Esophagus (tissue), 2 donors: ENCODE measurements at regions not wholly inside any gene's neighbourhood (a gene's known extent, or its start where the extent isn't known, plus 50 kb on each side); places are given as distances from the start of the nearest gene placed in this dataset.

Source experiments
- H3K27ac ChIP-seq, 2 donors: one replicate each; pipeline ENCODE4 v1.5.1; 2013; ENCODE audit warnings: low read depth in 2 of 2, mild to moderate bottlenecking in 2 of 2, inconsistent platforms in 1 of 2, low read length in 1 of 2, moderate library complexity in 1 of 2
- H3K27me3 ChIP-seq, 2 donors: one replicate each; pipeline ENCODE4 v1.6.1; 2013; ENCODE audit warnings: low read length in 2 of 2, control low read depth in 1 of 2, mild to moderate bottlenecking in 1 of 2; ENCODE audit not compliant: insufficient read depth in 2 of 2, control insufficient read depth in 1 of 2
- H3K36me3 ChIP-seq, 2 donors: one replicate each; pipeline ENCODE4 v1.6.1; 2013; ENCODE audit warnings: low read length in 1 of 2; ENCODE audit not compliant: control insufficient read depth in 2 of 2, insufficient read depth in 2 of 2
- H3K4me1 ChIP-seq, 2 donors: one replicate each; pipeline ENCODE4 v1.6.1; 2013; ENCODE audit warnings: low read length in 1 of 2; ENCODE audit not compliant: control insufficient read depth in 2 of 2, insufficient read depth in 2 of 2
- H3K4me3 ChIP-seq, 2 donors: one replicate each; pipeline ENCODE4 v1.5.1; 2013; ENCODE audit warnings: low read length in 2 of 2, mild to moderate bottlenecking in 2 of 2, low read depth in 1 of 2, moderate library complexity in 1 of 2
- H3K9me3 ChIP-seq, 2 donors: one replicate each; pipeline ENCODE4 v1.6.1; 2013; ENCODE audit warnings: mild to moderate bottlenecking in 2 of 2, low read depth in 1 of 2, low read length in 1 of 2, moderate library complexity in 1 of 2; ENCODE audit not compliant: control insufficient read depth in 2 of 2, insufficient read depth in 1 of 2
- WGBS, 2 donors: extraction: QIAGEN DNeasy Blood & Tissue Kit; methylation state at CpG; one replicate each; pipeline ENCODE4 v1.1.7; 2013; 5-methylcytosine and 5-hydroxymethylcytosine counted together
- donor health status: healthy with polysubstance abuse.
- donor health status: Bipolar disorder and iron deficiency.

DNA sequence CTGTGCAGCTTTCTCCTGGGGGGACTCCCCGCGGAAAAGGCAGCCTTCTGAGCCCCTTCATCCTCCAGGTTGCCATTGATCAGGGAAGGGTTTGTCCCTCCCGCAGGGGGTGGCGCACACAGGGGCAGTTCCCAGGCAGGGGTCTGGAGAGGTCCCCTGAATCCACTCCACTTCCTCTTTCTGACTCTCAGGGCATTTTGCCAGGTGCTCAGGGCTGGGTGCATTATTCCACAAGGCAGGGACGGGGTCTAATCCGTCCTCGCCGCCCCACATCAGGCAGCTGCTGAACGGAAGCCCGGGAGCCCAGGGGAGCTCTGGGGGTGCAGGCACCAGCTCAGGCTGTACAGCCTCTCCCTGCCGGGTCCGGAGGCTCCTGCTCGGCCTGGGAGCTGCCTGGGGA, 180.9 kb downstream of the TTLL2 start:
- Histone ChIP-seq H3K4me3 (no peak overlapping the region), H3K9me3 (no peaks in the 10 kb centered on the region), H3K4me1 (peaks cover 3 to 10% of the 10 kb centered on the region in 2 donors), H3K27me3 (no peaks in the 10 kb centered on the region), H3K36me3 (no peaks in the 10 kb centered on the region), H3K27ac (no peak overlapping the region)
- 74 to 79% methylated on average over 13 of the region's 13 CpGs for WGBS, 2 donors

- WGBS, 2 donors = 76 to 87% methylated on average over 25 of the region's 25 CpGs
- H3K4me3 ChIP-seq = no peak overlapping the region
- H3K36me3 ChIP-seq = no peaks in the 10 kb centered on the region
- no peaks in the 10 kb centered on the region for H3K9me3 ChIP-seq
- H3K27ac ChIP-seq = no peak overlapping the region
- H3K27me3 ChIP-seq = no peaks in the 10 kb centered on the region
- peaks cover 0 to 6% of the 10 kb centered on the region in 2 donors for H3K4me1 ChIP-seq
Measured at GRCh38 chr6:167506443-167507301, 181.8 kb downstream of the TTLL2 start.

- Histone ChIP-seq H3K4me3 (no peak overlapping the region), H3K4me1 (peaks cover 0 to 4% of the 10 kb centered on the region in 2 donors), H3K9me3 (no peaks in the 10 kb centered on the region), H3K27me3 (no peaks in the 10 kb centered on the region), H3K36me3 (no peaks in the 10 kb centered on the region), H3K27ac (no peak overlapping the region)
- WGBS, 2 donors = 82 to 87% methylated on average over 15 of the region's 15 CpGs
Measured at GRCh38 chr6:167507376-167507945, 182.6 kb downstream of the TTLL2 start.

GRCh38 chr6:167508919-167509852, 184.3 kb downstream of the TTLL2 start:
- Histone ChIP-seq H3K4me1 (peaks cover 0 to 4% of the 10 kb centered on the region in 2 donors), H3K27me3 (no peaks in the 10 kb centered on the region), H3K27ac (no peak overlapping the region), H3K9me3 (no peaks in the 10 kb centered on the region), H3K4me3 (no peak overlapping the region), H3K36me3 (no peaks in the 10 kb centered on the region)
- 83 to 84% methylated on average over 29 of the region's 29 CpGs for WGBS, 2 donors

DNA sequence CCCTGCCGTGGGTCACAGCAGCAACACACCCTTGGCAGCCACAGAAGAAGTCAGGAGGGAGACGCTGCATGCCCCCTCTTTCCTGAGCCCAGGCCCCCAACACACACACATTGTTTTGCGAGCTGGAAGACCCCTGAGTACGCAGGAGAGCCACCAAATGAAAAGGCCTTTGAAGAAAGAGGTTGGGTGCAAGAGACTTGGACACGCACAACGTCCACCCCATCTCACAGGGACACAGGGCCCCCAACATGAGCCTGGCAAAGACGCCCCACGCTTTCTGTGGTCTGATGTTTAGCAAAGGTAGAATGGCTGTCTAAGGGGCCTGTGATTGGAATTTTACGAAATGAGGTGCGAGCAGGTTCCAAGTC, 185.0 kb downstream of the TTLL2 start:
- 84 to 90% methylated on average over 10 of the region's 10 CpGs for WGBS, 2 donors
- Histone ChIP-seq H3K4me3 (no peak overlapping the region), H3K36me3 (no peaks in the 10 kb centered on the region), H3K4me1 (peaks cover 0 to 4% of the 10 kb centered on the region in 2 donors), H3K9me3 (no peaks in the 10 kb centered on the region), H3K27ac (no peak overlapping the region), H3K27me3 (no peaks in the 10 kb centered on the region)

GRCh38 chr6:167510648-167511047, 185.8 kb downstream of the TTLL2 start:
- H3K9me3 ChIP-seq = no peaks in the 10 kb centered on the region
- H3K27me3 ChIP-seq = no peaks in the 10 kb centered on the region
- no peak overlapping the region for H3K4me3 ChIP-seq
- H3K36me3 ChIP-seq = no peaks in the 10 kb centered on the region
- 75 to 76% methylated on average over 11 of the region's 11 CpGs for WGBS, 2 donors
- H3K4me1 ChIP-seq = no peaks in the 10 kb centered on the region
- no peak overlapping the region for H3K27ac ChIP-seq

DNA sequence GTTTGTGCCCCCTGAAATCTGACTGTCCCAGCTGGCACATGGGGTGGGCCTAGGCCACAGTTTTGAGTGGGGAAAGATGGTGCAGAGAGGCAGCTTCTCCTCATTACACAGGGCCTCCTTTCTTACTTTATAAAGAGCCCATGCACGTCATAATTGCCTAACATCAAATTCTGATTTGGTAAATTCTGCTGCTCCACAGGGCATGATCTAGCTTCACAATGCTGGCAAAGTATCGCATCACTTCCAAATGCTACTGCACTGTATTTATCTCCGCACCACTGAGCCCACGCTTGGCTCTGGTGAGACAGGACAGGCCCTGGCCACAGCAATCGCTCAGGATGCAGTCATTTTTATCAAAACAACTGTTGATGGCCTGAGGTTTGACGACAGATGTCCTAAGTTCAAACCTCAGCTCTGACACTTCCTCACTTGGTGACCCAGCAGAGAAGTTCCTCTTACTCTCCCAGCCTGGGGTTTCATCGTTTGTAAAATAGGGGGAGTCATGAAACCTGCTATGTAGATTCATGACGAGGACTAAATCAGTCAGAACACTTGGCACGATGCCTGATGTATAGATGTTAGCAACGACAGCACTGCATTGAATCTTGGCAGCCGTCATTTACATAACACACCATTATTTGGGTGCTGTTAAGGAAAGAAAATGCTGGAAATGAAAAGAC, 187.9 kb downstream of the TTLL2 start:
- no peak overlapping the region for H3K27ac ChIP-seq
- H3K4me3 ChIP-seq = no peak overlapping the region
- 71 to 73% methylated on average over 11 of the region's 11 CpGs for WGBS, 2 donors
- H3K36me3 ChIP-seq = no peaks in the 10 kb centered on the region
- no peaks in the 10 kb centered on the region for H3K9me3 ChIP-seq
- no peaks in the 10 kb centered on the region for H3K4me1 ChIP-seq
- no peaks in the 10 kb centered on the region for H3K27me3 ChIP-seq

DNA sequence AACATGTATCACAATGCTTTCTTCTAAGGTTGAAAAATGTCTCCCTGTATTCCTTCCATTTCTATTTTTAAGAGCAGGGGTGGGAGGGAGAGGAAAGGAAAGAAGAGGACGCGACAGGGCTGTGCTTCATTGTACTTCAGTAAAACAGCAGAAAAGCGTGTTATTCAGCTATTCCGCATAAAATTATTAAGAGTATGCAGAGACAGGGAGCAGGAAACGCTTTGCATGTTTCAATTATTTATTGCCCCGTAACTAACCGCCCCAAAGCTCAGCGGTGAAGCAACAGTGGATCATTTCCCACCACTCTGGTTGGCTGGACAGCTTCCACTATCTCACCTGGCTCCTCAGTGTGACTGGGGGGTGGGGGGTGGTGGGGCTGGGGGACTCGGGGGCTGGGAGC, 188.9 kb downstream of the TTLL2 start:
- no peak overlapping the region for H3K4me3 ChIP-seq
- 60 to 69% methylated on average over 9 of the region's 9 CpGs for WGBS, 2 donors
- H3K27me3 ChIP-seq = no peaks in the 10 kb centered on the region

GRCh38 chr6:167514524-167514923, 189.6 kb downstream of the TTLL2 start:
- H3K9me3 ChIP-seq = no peaks in the 10 kb centered on the region
- H3K4me1 ChIP-seq = no peaks in the 10 kb centered on the region
- H3K36me3 ChIP-seq = no peaks in the 10 kb centered on the region
- no peak overlapping the region for H3K4me3 ChIP-seq
- WGBS, 2 donors = 87 to 92% methylated on average over 6 of the region's 6 CpGs
- no peaks in the 10 kb centered on the region for H3K27me3 ChIP-seq
- no peak overlapping the region for H3K27ac ChIP-seq

More for the DNA sequence above, 188.9 kb downstream of the TTLL2 start:
- no peak overlapping the region for H3K27ac ChIP-seq
- no peaks in the 10 kb centered on the region for H3K4me1 ChIP-seq
- no peaks in the 10 kb centered on the region for H3K36me3 ChIP-seq
- no peaks in the 10 kb centered on the region for H3K9me3 ChIP-seq
